ENCODE measurements at regions not wholly inside any gene's neighbourhood (a gene's known extent, or its start where the extent isn't known, plus 50 kb on each side); places are given as distances from the start of the nearest gene placed in this dataset.

- H3K27ac ChIP-seq (ENCODE audit: low read length) = no peak overlapping the region
- H3K4me3 ChIP-seq (ENCODE audit: low read depth in 1 of 2, low read length in 2 of 2) = no peak overlapping the region
- no peaks in the 10 kb centered on the region for H3K27me3 ChIP-seq (ENCODE audit: insufficient read depth, low read length, poor library complexity)
- DNase-seq (no peak), ATAC-seq (ENCODE audit: insufficient read depth, low read depth) (no peak)
- H3K4me1 ChIP-seq (ENCODE audit: insufficient read depth, low read length) = no peaks in the 10 kb centered on the region
- H3K36me3 ChIP-seq (ENCODE audit: insufficient read depth, low read length) = no peaks in the 10 kb centered on the region
- no peak overlapping the region for H3K9ac ChIP-seq (ENCODE audit: low read depth, low read length)
- H4K20me1 ChIP-seq (ENCODE audit: insufficient read depth, low read length) = no peaks in the 10 kb centered on the region
- no peak overlapping the region for H3K4me2 ChIP-seq (ENCODE audit: insufficient read depth, low read length)
- no peak overlapping the region for H2AFZ ChIP-seq (ENCODE audit: low read depth, low read length)
- no peak for TF ChIP-seq CTCF (IDR thresholded peaks at IDR 0.05; ENCODE audit: borderline replicate concordance, extremely low read depth, low read length, poor library complexity, severe bottlenecking)
- no peak for TF ChIP-seq EZH2 (IDR thresholded peaks at IDR 0.05; ENCODE audit: borderline replicate concordance, low read depth, low read length, severe bottlenecking)
- no peaks in the 10 kb centered on the region for H3K9me3 ChIP-seq (ENCODE audit: insufficient read depth, low read length, severe bottlenecking)
- H3K79me2 ChIP-seq (ENCODE audit: insufficient read depth, low read length) = no peaks in the 10 kb centered on the region
Observed at GRCh38 chr5:5576744-5577143, 154.3 kb downstream of the ICE1 start.

- Histone ChIP-seq H3K9ac (ENCODE audit: low read depth, low read length) (no peak overlapping the region), H2AFZ (ENCODE audit: low read depth, low read length) (no peak overlapping the region), H3K27ac (ENCODE audit: low read length) (no peak overlapping the region), H3K36me3 (ENCODE audit: insufficient read depth, low read length) (no peaks in the 10 kb centered on the region), H3K79me2 (ENCODE audit: insufficient read depth, low read length) (no peaks in the 10 kb centered on the region), H3K9me3 (ENCODE audit: insufficient read depth, low read length, severe bottlenecking) (no peaks in the 10 kb centered on the region), H3K27me3 (ENCODE audit: insufficient read depth, low read length, poor library complexity) (no peaks in the 10 kb centered on the region), H3K4me3 (ENCODE audit: low read depth in 1 of 2, low read length in 2 of 2) (no peak overlapping the region), H4K20me1 (ENCODE audit: insufficient read depth, low read length) (no peaks in the 10 kb centered on the region), H3K4me2 (ENCODE audit: insufficient read depth, low read length) (no peak overlapping the region), H3K4me1 (ENCODE audit: insufficient read depth, low read length) (no peaks in the 10 kb centered on the region)
- ATAC-seq (ENCODE audit: insufficient read depth, low read depth) (no peak), DNase-seq (no peak)
- TF ChIP-seq EZH2 (IDR thresholded peaks at IDR 0.05; ENCODE audit: borderline replicate concordance, low read depth, low read length, severe bottlenecking) = no peak
- no peak for TF ChIP-seq CTCF (IDR thresholded peaks at IDR 0.05; ENCODE audit: borderline replicate concordance, extremely low read depth, low read length, poor library complexity, severe bottlenecking)
Observed at GRCh38 chr5:5575461-5575860, 153.0 kb downstream of the ICE1 start.

- Histone ChIP-seq H3K9me3 (ENCODE audit: insufficient read depth, low read length, severe bottlenecking) (no peaks in the 10 kb centered on the region), H3K9ac (ENCODE audit: low read depth, low read length) (no peak overlapping the region), H3K79me2 (ENCODE audit: insufficient read depth, low read length) (no peaks in the 10 kb centered on the region), H3K4me1 (ENCODE audit: insufficient read depth, low read length) (no peaks in the 10 kb centered on the region), H4K20me1 (ENCODE audit: insufficient read depth, low read length) (no peaks in the 10 kb centered on the region), H3K27me3 (ENCODE audit: insufficient read depth, low read length, poor library complexity) (no peaks in the 10 kb centered on the region), H3K4me3 (ENCODE audit: low read depth in 1 of 2, low read length in 2 of 2) (no peak overlapping the region), H3K4me2 (ENCODE audit: insufficient read depth, low read length) (no peak overlapping the region), H3K36me3 (ENCODE audit: insufficient read depth, low read length) (no peaks in the 10 kb centered on the region), H2AFZ (ENCODE audit: low read depth, low read length) (no peak overlapping the region), H3K27ac (ENCODE audit: low read length) (no peak overlapping the region)
- ATAC-seq (ENCODE audit: insufficient read depth, low read depth) = no peak
- no peak for TF ChIP-seq CTCF (IDR thresholded peaks at IDR 0.05; ENCODE audit: borderline replicate concordance, extremely low read depth, low read length, poor library complexity, severe bottlenecking)
- TF ChIP-seq EZH2 (IDR thresholded peaks at IDR 0.05; ENCODE audit: borderline replicate concordance, low read depth, low read length, severe bottlenecking) = no peak
- no peak for DNase-seq
Observed at GRCh38 chr5:5573798-5574380, 151.4 kb downstream of the ICE1 start.
